H9 (cell line): ENCODE measurements at regions not wholly inside any gene's neighbourhood (a gene's known extent, or its start where the extent isn't known, plus 50 kb on each side); places are given as distances from the start of the nearest gene placed in this dataset.

Experiments
- DNase-seq: peaks from one replicate; pipeline ENCODE4 v3.0.0-alpha.2; 2017
- H2AFZ ChIP-seq: one replicate; pipeline ENCODE4 v1.6.1; 2013; ENCODE audit warnings: mild to moderate bottlenecking, low read length, control low read depth, moderate library complexity
- H2AK5ac ChIP-seq: 2 replicates; pipeline ENCODE4 v1.6.1; 2013; ENCODE audit warnings: low read length, control low read depth, mixed read lengths; ENCODE audit not compliant: insufficient read length
- H2BK120ac ChIP-seq: one replicate; pipeline ENCODE4 v1.6.1; 2013; ENCODE audit warnings: low read depth, mild to moderate bottlenecking, low read length, control low read depth, inconsistent platforms; ENCODE audit not compliant: poor library complexity, severe bottlenecking
- H2BK12ac ChIP-seq: 2 replicates; pipeline ENCODE4 v1.6.1; 2013; ENCODE audit warnings: low read length, control low read depth, mixed read lengths, low read depth; ENCODE audit not compliant: insufficient read length
- H2BK15ac ChIP-seq: 2 replicates; pipeline ENCODE4 v1.6.1; 2013; ENCODE audit warnings: low read depth, low read length, control low read depth
- H2BK20ac ChIP-seq: one replicate; pipeline ENCODE4 v1.6.1; 2013; ENCODE audit warnings: low read depth, mild to moderate bottlenecking, low read length, control low read depth, inconsistent platforms; ENCODE audit not compliant: poor library complexity, severe bottlenecking
- H2BK5ac ChIP-seq: 2 replicates; pipeline ENCODE4 v1.6.1; 2013; ENCODE audit warnings: low read length, control low read depth, mixed read lengths; ENCODE audit not compliant: insufficient read length
- H3K14ac ChIP-seq: 2 replicates; pipeline ENCODE4 v1.6.1; 2013; ENCODE audit warnings: low read length, control low read depth; ENCODE audit not compliant: insufficient read depth
- H3K18ac ChIP-seq: 2 replicates; pipeline ENCODE4 v1.6.1; 2013; ENCODE audit warnings: low read depth, mild to moderate bottlenecking, mixed read lengths, low read length, control low read depth; ENCODE audit not compliant: insufficient read length
- H3K23ac ChIP-seq: 2 replicates; pipeline ENCODE4 v1.6.1; 2013; ENCODE audit warnings: low read length, control low read depth, mixed read lengths, low read depth; ENCODE audit not compliant: insufficient read length
- H3K23me2 ChIP-seq: 2 replicates; pipeline ENCODE4 v1.6.1; 2013; ENCODE audit warnings: low read depth, mild to moderate bottlenecking, mixed read lengths, low read length, control low read depth; ENCODE audit not compliant: insufficient read length, poor library complexity, severe bottlenecking
- H3K27ac ChIP-seq: 2 replicates; pipeline ENCODE4 v1.5.1; 2013; ENCODE audit warnings: low read length, control low read depth, mixed read lengths, low read depth; ENCODE audit not compliant: insufficient read length
- H3K27me3 ChIP-seq: 2 replicates; pipeline ENCODE4 v1.6.1; 2013; ENCODE audit warnings: low read length, control low read depth, inconsistent platforms; ENCODE audit not compliant: insufficient read depth
- H3K4ac ChIP-seq: 2 replicates; pipeline ENCODE4 v1.6.1; 2013; ENCODE audit warnings: low read depth, mild to moderate bottlenecking, control low read depth, inconsistent platforms, low read length, moderate library complexity
- H3K4me1 ChIP-seq: 2 replicates; pipeline ENCODE4 v1.6.1; 2013; ENCODE audit warnings: low read length, control low read depth, inconsistent platforms; ENCODE audit not compliant: insufficient read depth
- H3K4me2 ChIP-seq: 2 replicates; pipeline ENCODE4 v1.6.1; 2013; ENCODE audit warnings: low read length, control low read depth, mixed read lengths; ENCODE audit not compliant: insufficient read length, insufficient read depth
- H3K56ac ChIP-seq: 2 replicates; pipeline ENCODE4 v1.6.1; 2013; ENCODE audit warnings: low read depth, mild to moderate bottlenecking, mixed read lengths, low read length, control low read depth; ENCODE audit not compliant: insufficient read length
- H3K79me1 ChIP-seq: 2 replicates; pipeline ENCODE4 v1.6.1; 2013; ENCODE audit warnings: low read depth, mild to moderate bottlenecking, moderate library complexity, low read length, control low read depth, inconsistent platforms; ENCODE audit not compliant: insufficient read depth, poor library complexity, severe bottlenecking
- H3K79me2 ChIP-seq: 2 replicates; pipeline ENCODE4 v1.6.1; 2013; ENCODE audit warnings: low read length, control low read depth, inconsistent platforms; ENCODE audit not compliant: insufficient read depth
- H3K9ac ChIP-seq: 2 replicates; pipeline ENCODE4 v1.6.1; 2013; ENCODE audit warnings: low read length, control low read depth, mixed read lengths; ENCODE audit not compliant: insufficient read length; ENCODE audit errors: extremely low read depth
- H3K9me3 ChIP-seq: one replicate; pipeline ENCODE4 v1.6.1; 2013; ENCODE audit warnings: low read depth, low read length, inconsistent platforms; ENCODE audit not compliant: control insufficient read depth
- H3T11ph ChIP-seq: one replicate; pipeline ENCODE4 v1.6.1; 2013; ENCODE audit warnings: mild to moderate bottlenecking, low read length, control low read depth, inconsistent platforms
- H4K20me1 ChIP-seq: one replicate; pipeline ENCODE4 v1.6.1; 2013; ENCODE audit not compliant: control insufficient read depth, insufficient read length, insufficient read depth
- H4K5ac ChIP-seq: 2 replicates; pipeline ENCODE4 v1.6.1; 2013; ENCODE audit warnings: low read depth, mild to moderate bottlenecking, mixed read lengths, low read length, control low read depth; ENCODE audit not compliant: insufficient read length
- H4K8ac ChIP-seq: replicated peaks from 2 replicates; pipeline ENCODE4 v1.6.1; 2013; ENCODE audit warnings: low read length, control low read depth, mixed read lengths, low read depth; ENCODE audit not compliant: insufficient read length
- H4K91ac ChIP-seq: 2 replicates; pipeline ENCODE4 v1.6.1; 2013; ENCODE audit warnings: low read depth, mild to moderate bottlenecking, moderate library complexity, mixed read lengths, low read length, control low read depth; ENCODE audit not compliant: insufficient read length
- H3K27ac Mint-ChIP-seq, 3 experiments: 2 replicates in 2 of 3; 3 replicates in 1 of 3; pipeline ENCODE4 v1.8.0; 2020 to 2021; ENCODE audit warnings: mixed read lengths in 3 of 3, mild to moderate bottlenecking in 1 of 3, moderate library complexity in 1 of 3
- H3K27me3 Mint-ChIP-seq: 2 replicates; pipeline ENCODE4 v1.8.0; 2021; ENCODE audit warnings: low read depth, mild to moderate bottlenecking, moderate library complexity, mixed read lengths
- H3K36me3 Mint-ChIP-seq, 3 experiments: 2 replicates in 2 of 3; 3 replicates in 1 of 3; pipeline ENCODE4 v1.8.0; 2020 to 2021; ENCODE audit warnings: low read depth in 3 of 3, mixed read lengths in 3 of 3; ENCODE audit not compliant: insufficient read depth in 1 of 3
- H3K4me1 Mint-ChIP-seq, 2 experiments: 2 replicates each; pipeline ENCODE4 v1.8.0; 2020; ENCODE audit warnings: mixed read lengths in 2 of 2
- H3K4me3 Mint-ChIP-seq, 2 experiments: 2 replicates in 1 of 2; 3 replicates in 1 of 2; pipeline ENCODE4 v1.8.0; 2020 to 2021; ENCODE audit warnings: mild to moderate bottlenecking in 2 of 2, mixed read lengths in 2 of 2, moderate library complexity in 1 of 2
- H3K9me3 Mint-ChIP-seq, 2 experiments: 2 replicates in 1 of 2; 3 replicates in 1 of 2; pipeline ENCODE4 v1.8.0; 2020; ENCODE audit warnings: mild to moderate bottlenecking in 2 of 2, mixed read lengths in 2 of 2, moderate library complexity in 1 of 2
- CTCF ChIP-seq: fragments of 200-600 bp; sonication (generic); conservative IDR thresholded peaks from 3 replicates; pipeline ENCODE4 v1.8.0; 2021; ENCODE audit warnings: antibody characterized with exemption, mild to moderate bottlenecking
- WGBS: extraction: QIAGEN DNeasy Blood & Tissue Kit; methylation state at CpG from one replicate; pipeline ENCODE4 v1.1.7; 2013; ENCODE audit warnings: missing lambda C conversion rate, low lambda C conversion rate, mixed read lengths; ENCODE audit not compliant: insufficient read length; ENCODE audit errors: extremely low coverage; 5-methylcytosine and 5-hydroxymethylcytosine counted together

- H3K9ac ChIP-seq: no peak overlapping the region
- no peak overlapping the region for H4K5ac ChIP-seq
- no peaks in the 10 kb centered on the region for H3K27me3 ChIP-seq
- Mint-ChIP-seq H3K36me3 (no peaks in the 10 kb centered on the region), H3K27me3 (no peaks in the 10 kb centered on the region), H3K4me3 (no peak overlapping the region), H3K27ac (no peak overlapping the region), H3K9me3 (peaks cover 0 to 4% of the 10 kb centered on the region in 2 experiments; a peak in 1 of 5 replicates), H3K4me1 (no peaks in the 10 kb centered on the region; a peak in 1 of 4 replicates)
- no peaks in the 10 kb centered on the region for H3K4me1 ChIP-seq
- H3K14ac ChIP-seq: no peak overlapping the region
- no peaks in the 10 kb centered on the region for H3K79me1 ChIP-seq
- H4K20me1 ChIP-seq: no peaks in the 10 kb centered on the region
- H3K27ac ChIP-seq: no peak overlapping the region
- H2AFZ ChIP-seq: no peak overlapping the region
- no peak overlapping the region for H3K56ac ChIP-seq
- H2BK15ac ChIP-seq: no peak overlapping the region
- H2BK20ac ChIP-seq: no peak overlapping the region
- no peak for DNase-seq
- no peak for TF ChIP-seq CTCF
- no peaks in the 10 kb centered on the region for H3K9me3 ChIP-seq
- no peak overlapping the region for H3K18ac ChIP-seq
- no peaks in the 10 kb centered on the region for H3K23me2 ChIP-seq
- H3T11ph ChIP-seq: no peak overlapping the region
- H2BK12ac ChIP-seq: no peak overlapping the region
- H3K79me2 ChIP-seq: no peaks in the 10 kb centered on the region
- H4K91ac ChIP-seq: no peak overlapping the region
- H2BK5ac ChIP-seq: no peak overlapping the region
- no peak overlapping the region for H2AK5ac ChIP-seq
- no peak overlapping the region for H4K8ac ChIP-seq
- H3K23ac ChIP-seq: no peak overlapping the region
- no peak overlapping the region for H3K4me2 ChIP-seq
- H2BK120ac ChIP-seq: no peak overlapping the region
- H3K4ac ChIP-seq: no peak overlapping the region
- no CpG with 5 or more reads among the region's 1 CpG for WGBS
Observed at GRCh38 chr4:104629601-104630000, 134.9 kb upstream of the CXXC4 start.
